K562 (cell line): ENCODE measurements at regions not wholly inside any gene's neighbourhood (a gene's known extent, or its start where the extent isn't known, plus 50 kb on each side); places are given as distances from the start of the nearest gene placed in this dataset.
A peak's percentile ranks its signal among the peaks of the same experiment; 100 is the strongest.

Experiments used
- ATAC-seq: fragments of 200-7000 bp; cut with Tn5 transposase; 3 replicates; pipeline ENCODE4 v1.9.1; 2020; ENCODE audit warnings: moderate library complexity
- BruUV-seq: library from RNA; stranded (reverse); fragments of 400-500 nt; replicated peaks from 2 replicates; lab custom pipeline; 2021; lab: Mats Ljungman, UMichigan
- CTCF ChIA-PET: fragments of 300-600 bp; formaldehyde crosslinking; extraction: SDS; loops from one replicate; lab custom pipeline; 2021; ENCODE audit warnings: low intra/inter-chr PET ratio; lab: Yijun Ruan, JAX
- POLR2A ChIA-PET: fragments of 300-600, 350-650 bp; sonication (Branson Sonifier 250); formaldehyde crosslinking; extraction: SDS; loops from one replicate; lab custom pipeline; 2021; ENCODE audit warnings: antibody characterized with exemption, inconsistent platforms; lab: Yijun Ruan, JAX
- DNase-seq, 4 experiments: peaks; one replicate each; pipeline versions ENCODE4 v3.0.0 to v3.0.0-alpha.2; 2011 to 2018; ENCODE audit warnings: low spot score in 3 of 4, mixed read lengths in 3 of 4; ENCODE audit errors: extremely low read depth in 1 of 4
- FAIRE-seq: peaks from 2 replicates; lab custom pipeline; 2011; peaks lifted over from hg19 to GRCh38; lab: Jason Lieb, UNC
- H2AFZ ChIP-seq: 2 replicates; pipeline ENCODE4 v1.6.0; 2011; ENCODE audit warnings: low read depth, low read length, control low read depth, inconsistent platforms
- H3K27ac ChIP-seq: fragments of 200-600 bp; 3 replicates; pipeline ENCODE4 v1.8.0; 2011; ENCODE audit warnings: low read depth, mild to moderate bottlenecking, control low read depth, inconsistent platforms, low read length, moderate library complexity, mixed read lengths; ENCODE audit errors: extremely low read depth
- H3K27me3 ChIP-seq, 2 experiments: fragments of 300-600 bp in 1 of 2; 2 replicates in 1 of 2; 3 replicates in 1 of 2; pipeline versions ENCODE4 v1.6.0 to v1.8.0; 2011; ENCODE audit warnings: inconsistent platforms in 2 of 2, low read length in 2 of 2, mild to moderate bottlenecking in 1 of 2, mixed read lengths in 1 of 2, moderate library complexity in 1 of 2; ENCODE audit not compliant: control insufficient read depth in 2 of 2, insufficient read depth in 2 of 2
- H3K36me3 ChIP-seq: fragments of 300-600 bp; 3 replicates; pipeline ENCODE4 v1.8.0; 2011; ENCODE audit warnings: mild to moderate bottlenecking, low read length, inconsistent platforms; ENCODE audit not compliant: control insufficient read depth, insufficient read depth
- H3K4me1 ChIP-seq, 2 experiments: fragments of 200-600 bp in 1 of 2; replicated peaks in 1 of 2; 2 replicates in 1 of 2; 3 replicates in 1 of 2; pipeline versions ENCODE4 v1.5.1 to v1.8.0; 2011; ENCODE audit warnings: inconsistent platforms in 2 of 2, low read length in 2 of 2, mild to moderate bottlenecking in 1 of 2, mixed read lengths in 1 of 2, moderate library complexity in 1 of 2; ENCODE audit not compliant: control insufficient read depth in 2 of 2, insufficient read depth in 2 of 2
- H3K4me2 ChIP-seq: 2 replicates; pipeline ENCODE4 v1.6.1; 2011; ENCODE audit warnings: low read length, control low read depth, inconsistent platforms, mixed read lengths; ENCODE audit not compliant: insufficient read depth
- H3K4me3 ChIP-seq: fragments of 200-600 bp; sonication (generic), shearing (Covaris generic); 2 replicates; pipeline ENCODE4 v1.5.1; 2016; ENCODE audit warnings: control low read depth, inconsistent platforms
- H3K79me2 ChIP-seq: fragments of 200-600 bp; 3 replicates; pipeline ENCODE4 v1.8.0; 2011; ENCODE audit warnings: low read length, inconsistent platforms; ENCODE audit not compliant: control insufficient read depth, insufficient read depth
- H3K9ac ChIP-seq, 2 experiments: 2 replicates each; pipeline versions ENCODE4 v1.6.0 to v1.6.1; 2011; ENCODE audit warnings: low read depth in 2 of 2, low read length in 2 of 2, control low read depth in 1 of 2, inconsistent platforms in 1 of 2, mild to moderate bottlenecking in 1 of 2, mixed read lengths in 1 of 2; ENCODE audit not compliant: insufficient read depth in 1 of 2
- H3K9me1 ChIP-seq: one replicate; pipeline ENCODE4 v1.6.0; 2011; ENCODE audit warnings: inconsistent platforms, mild to moderate bottlenecking, low read length, moderate library complexity; ENCODE audit not compliant: control insufficient read depth, insufficient read depth
- H3K9me3 ChIP-seq: replicated peaks from 2 replicates; pipeline ENCODE4 v1.5.1; 2011; ENCODE audit warnings: low read depth, low read length, inconsistent platforms; ENCODE audit not compliant: control insufficient read depth, insufficient read depth
- H4K20me1 ChIP-seq: replicated peaks from 2 replicates; pipeline ENCODE4 v1.6.1; 2011; ENCODE audit warnings: low read length, inconsistent platforms, mixed read lengths; ENCODE audit not compliant: control insufficient read depth, insufficient read depth
- ATF6 ChIP-seq: sonication (generic); formaldehyde crosslinking; IDR thresholded peaks from 2 replicates; pipeline ENCODE4 v1.4.0; 2020; ENCODE audit warnings: mild to moderate bottlenecking, missing genetic modification reagents
- CEBPG ChIP-seq, 3 experiments: fragments of 200-800 bp in 1 of 3; sonication (Bioruptor generic) in 1 of 3; sonication (generic) in 1 of 3; formaldehyde crosslinking in 1 of 3; IDR thresholded peaks in 2 of 3; conservative IDR thresholded peaks in 1 of 3; 2 replicates each; pipeline versions ENCODE4 v1.6.1 to v1.8.0; 2016 to 2022; ENCODE audit warnings: missing compliant biosample characterization in 2 of 3, missing genetic modification characterization in 2 of 3, mild to moderate bottlenecking in 1 of 3, missing genetic modification reagents in 1 of 3
- CTBP1 ChIP-seq: fragments of 450-650 bp; IDR thresholded peaks from 2 replicates; pipeline ENCODE4 v1.6.1; 2016; ENCODE audit warnings: borderline replicate concordance
- KLF1 ChIP-seq: fragments of 450-650 bp; IDR thresholded peaks from 2 replicates; pipeline ENCODE4 v1.6.1; 2016; ENCODE audit warnings: missing genetic modification characterization, missing compliant biosample characterization
- POLR2AphosphoS2 ChIP-seq: IDR thresholded peaks from 2 replicates; pipeline ENCODE4 v1.6.1; 2012; ENCODE audit warnings: low read length, improper control_type of control experiment
- ZBTB40 ChIP-seq, 2 experiments: fragments of 450-650 bp in 1 of 2; sonication (generic) in 1 of 2; formaldehyde crosslinking in 1 of 2; IDR thresholded peaks; 2 replicates each; pipeline versions ENCODE4 v1.7.1 to v1.9.0; 2016 to 2022; ENCODE audit warnings: inconsistent platforms in 1 of 2, mild to moderate bottlenecking in 1 of 2, missing genetic modification reagents in 1 of 2
- ZNF655 ChIP-seq: fragments of 250-450 bp; sonication (Bioruptor Pico); IDR thresholded peaks from 2 replicates; pipeline ENCODE4 v1.5.0; 2021
- WGBS: fragments of 100-300 bp; shearing (Covaris generic); methylation state at CpG from one replicate; pipeline ENCODE4 v1.1.6; 2016; ENCODE audit warnings: low coverage, mixed read lengths; ENCODE audit not compliant: insufficient coverage; ENCODE audit errors: missing lambda C conversion rate; 5-methylcytosine and 5-hydroxymethylcytosine counted together
- in situ Hi-C: fragments of 300-500 bp; cut with MboI; formaldehyde crosslinking; loops from 4 replicates; pipeline ENCODE4 v1.15.0; 2018; ENCODE audit warnings: inconsistent platforms, mixed read lengths
- intact Hi-C: fragments of 100-400 bp; cut with micrococcal nuclease; formaldehyde crosslinking; loops from 2 replicates; pipeline ENCODE4 v1.14.2; 2022

- Histone ChIP-seq H3K9me1 (no peaks in the 10 kb centered on the region), H3K27me3 (peaks cover 3 to 12% of the 10 kb centered on the region in 2 experiments; a peak in 2 of 5 replicates), H3K4me2 (no peak overlapping the region), H3K27ac (no peak overlapping the region), H3K4me1 (peaks cover 7 to 11% of the 10 kb centered on the region in 2 experiments; a peak in 4 of 5 replicates), H3K9ac (no peak overlapping the region), H3K79me2 (no peaks in the 10 kb centered on the region), H3K4me3 (no peak overlapping the region), H4K20me1 (no peaks in the 10 kb centered on the region), H2AFZ (no peak overlapping the region; the same call in 1 of the 2 replicates), H3K9me3 (no peaks in the 10 kb centered on the region), H3K36me3 (no peaks in the 10 kb centered on the region)
- intact Hi-C loops (no loop called here), in situ Hi-C loops (no loop called here)
- DNase-seq (no peak), ATAC-seq (no peak), FAIRE-seq (no peak)
- ChIA-PET POLR2A (interaction anchor here (1.0 kb wide), 1 partner anchor 75 kb away, joined by 4 read pairs; no protein-coding TSS in a partner anchor), CTCF (no interaction called here)
- no TSS peak for BruUV-seq
- WGBS = 7% methylated on average over 6 of the region's 6 CpGs
- TF ChIP-seq ZBTB40 (IDR thresholded peaks at IDR 0.05) (no peak), ZBTB40 (CRISPR knock-in tag; IDR thresholded peaks at IDR 0.05) (no peak), ZNF655 (CRISPR knock-in tag) (no peak), CTBP1 (no peak), ATF6 (no peak), POLR2AphosphoS2 (no peak), CEBPG (CRISPR knock-in tag; IDR thresholded peaks at IDR 0.05) (no peak), CEBPG (tag; conservative IDR thresholded peaks at IDR 0.05 in 1 of 2, IDR thresholded peaks at IDR 0.05 in 1 of 2) (peak in 1 of 2 experiments; percentile 82; a peak in 2 of 4 replicates), KLF1 (tag) (0 out of 2 replicates have a peak, but pooled peaks have one; percentile 21)
These were observed 138.9 kb upstream of the TMEM170B start for GRCh38 chr6:11398451-11399326.
